ENCODE measurements at regions not wholly inside any gene's neighbourhood (a gene's known extent, or its start where the extent isn't known, plus 50 kb on each side); places are given as distances from the start of the nearest gene placed in this dataset.

GRCh38 chr6:24004062-24004461 is 122.0 kb upstream of the NRSN1 start:
- DNase-seq, result no peak

- DNase-seq, result no peak
Measured at GRCh38 chr6:24004659-24005058, 121.4 kb upstream of the NRSN1 start.

DNA sequence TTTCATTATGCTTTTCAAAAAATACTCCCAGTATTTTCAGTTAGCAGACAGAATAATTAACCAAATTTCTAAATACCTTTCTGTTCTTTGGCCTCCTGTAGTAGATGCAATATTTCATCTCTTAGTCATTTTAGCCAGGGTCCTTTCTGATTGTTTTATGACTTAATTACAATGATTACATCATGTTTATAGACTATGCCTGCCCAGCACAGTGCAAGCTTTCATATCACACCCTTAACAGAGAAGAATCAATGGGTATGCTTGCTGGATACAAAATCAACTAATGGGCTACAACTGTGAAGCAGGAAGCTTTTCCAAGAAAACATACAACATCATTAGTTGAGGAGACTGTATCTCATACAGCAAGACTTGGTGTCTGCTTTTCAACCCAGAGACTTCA is 119.8 kb upstream of the NRSN1 start:
- no peak for DNase-seq

GRCh38 chr6:24009319-24009718 is 116.7 kb upstream of the NRSN1 start:
- DNase-seq, result no peak

DNA sequence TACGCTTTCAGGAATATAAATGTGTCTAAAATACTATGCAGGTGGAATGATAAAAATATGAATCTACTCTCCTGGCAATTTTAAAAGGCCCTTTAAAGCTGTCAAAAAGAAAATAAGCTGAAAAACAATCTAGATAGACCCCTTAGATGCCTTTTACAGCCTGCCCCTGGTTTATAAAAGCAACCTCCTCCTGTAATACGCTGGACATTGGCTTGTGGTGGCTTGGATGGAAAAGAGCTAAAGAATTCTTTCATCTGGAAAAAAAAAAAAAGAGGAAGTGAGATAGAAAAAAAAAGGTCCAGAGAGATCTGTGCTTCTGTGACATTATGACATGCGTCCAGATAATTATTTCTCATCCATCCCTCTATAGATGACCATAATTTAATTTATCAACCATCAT is 115.9 kb upstream of the NRSN1 start:
- no peak for DNase-seq

- DNase-seq, result no peak
Measured at GRCh38 chr6:24016286-24016685, 109.7 kb upstream of the NRSN1 start.

DNA sequence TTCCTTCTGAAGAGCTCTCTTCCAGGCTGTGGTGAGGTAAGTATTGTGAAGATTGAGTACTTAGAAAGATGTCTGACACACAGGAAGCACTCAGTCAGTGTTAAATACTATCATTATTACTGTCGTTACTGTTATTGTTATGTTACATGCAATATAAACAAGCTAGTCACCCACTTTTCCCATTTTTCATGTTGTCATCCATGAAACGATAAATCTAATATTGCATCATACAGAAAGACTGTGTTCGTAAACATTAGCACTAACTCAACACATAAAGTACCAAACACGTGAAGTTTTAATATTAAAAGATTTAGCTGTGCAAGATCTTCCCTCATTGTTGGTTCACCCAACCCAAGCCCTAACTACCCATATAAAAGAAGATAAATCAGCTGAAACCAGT is 109.2 kb upstream of the NRSN1 start:
- no peak for DNase-seq

- no peak for DNase-seq
Measured at GRCh38 chr6:24019393-24019792, 106.6 kb upstream of the NRSN1 start.

GRCh38 chr6:24019830-24020229 is 106.2 kb upstream of the NRSN1 start:
- DNase-seq, result no peak

DNA sequence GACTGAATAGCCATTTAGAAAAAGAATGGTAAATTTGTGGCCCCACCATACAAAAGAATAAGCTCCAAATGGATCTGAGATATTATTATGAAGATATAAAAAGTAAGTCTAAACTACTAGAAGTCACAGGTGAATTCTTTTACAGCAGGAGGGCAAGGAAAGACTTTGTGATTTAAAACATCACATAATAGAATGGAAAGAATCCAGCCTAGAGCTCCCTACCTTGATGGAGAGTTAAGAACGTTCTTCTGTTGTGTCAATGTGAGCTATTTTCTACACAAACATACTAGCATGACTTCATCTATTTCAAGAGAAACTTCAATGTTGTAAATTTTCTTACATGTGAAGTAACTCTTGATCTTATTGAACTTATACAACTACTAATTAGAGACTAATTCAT is 100.0 kb upstream of the NRSN1 start:
- no peak for DNase-seq

DNA sequence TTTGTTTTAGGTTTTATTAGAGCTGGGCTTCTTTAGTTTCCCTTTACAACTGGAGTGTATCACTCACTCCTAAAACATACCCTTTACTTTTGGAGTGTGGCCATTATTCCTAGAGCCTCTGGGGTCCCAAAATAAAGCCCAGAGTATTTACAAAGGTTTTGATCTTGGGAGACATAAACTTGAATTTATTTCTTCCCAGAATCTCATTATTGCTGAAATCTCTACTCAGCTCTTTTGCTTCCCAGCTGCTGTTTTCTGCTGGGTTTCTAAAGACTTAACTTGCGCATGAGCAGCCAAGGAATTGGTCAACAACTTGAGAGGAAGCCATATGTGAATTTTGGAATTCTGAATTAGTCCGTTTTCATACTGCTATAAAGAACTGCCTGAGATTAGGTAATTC is 94.5 kb upstream of the NRSN1 start:
- DNase-seq, result no peak

- DNase-seq, result no peak
Measured at GRCh38 chr6:24032896-24033688, 92.9 kb upstream of the NRSN1 start.

DNA sequence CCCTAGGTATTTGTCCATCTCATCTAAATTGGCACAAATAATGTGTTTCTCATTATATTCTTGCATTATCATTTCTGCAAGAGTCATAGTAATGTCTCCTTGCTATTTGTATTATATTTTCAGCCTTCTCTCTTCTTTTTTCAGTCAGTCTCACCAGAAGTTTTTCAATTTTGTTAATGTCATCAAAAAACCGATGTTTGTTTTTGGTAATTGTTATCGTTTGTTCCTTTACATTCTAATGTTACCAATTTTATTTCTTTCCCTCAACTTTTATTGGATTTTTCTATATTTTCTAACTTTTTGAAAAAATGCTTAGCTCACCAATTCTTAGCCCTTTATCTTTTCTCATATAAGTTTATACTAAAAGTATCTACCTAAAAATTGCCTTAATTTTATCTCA is 82.2 kb upstream of the NRSN1 start:
- no peak for DNase-seq

DNA sequence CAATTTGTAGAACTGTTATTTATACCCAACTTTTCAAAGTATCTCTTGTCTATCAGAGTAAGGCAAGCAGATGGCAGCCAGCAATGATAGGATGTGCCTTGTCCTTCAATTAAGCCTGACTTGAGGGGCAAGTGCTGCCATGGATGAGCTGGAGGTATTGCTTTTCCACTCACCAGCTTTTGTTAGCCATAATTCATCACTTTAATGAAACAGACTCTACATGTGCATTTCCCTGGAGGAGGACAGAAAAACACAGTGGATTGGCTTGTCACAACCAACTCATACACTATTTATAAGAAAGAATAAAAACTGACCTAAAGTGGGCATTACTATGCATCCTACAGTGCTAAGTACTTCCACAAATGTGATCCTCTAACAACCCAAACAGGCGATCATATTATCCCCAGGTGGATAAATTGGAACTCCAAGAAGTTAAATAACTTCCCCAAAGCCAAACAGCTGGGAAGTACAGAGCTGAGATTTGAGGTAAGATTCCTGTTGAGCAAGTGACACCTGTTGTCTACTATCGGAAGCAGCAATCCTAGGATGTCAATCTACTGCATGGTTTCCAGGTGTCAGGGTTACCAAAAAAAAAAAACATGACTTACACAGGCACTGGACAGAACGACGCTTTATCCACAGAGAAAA is 73.9 kb upstream of the NRSN1 start:
- DNase-seq, result no peak

DNA sequence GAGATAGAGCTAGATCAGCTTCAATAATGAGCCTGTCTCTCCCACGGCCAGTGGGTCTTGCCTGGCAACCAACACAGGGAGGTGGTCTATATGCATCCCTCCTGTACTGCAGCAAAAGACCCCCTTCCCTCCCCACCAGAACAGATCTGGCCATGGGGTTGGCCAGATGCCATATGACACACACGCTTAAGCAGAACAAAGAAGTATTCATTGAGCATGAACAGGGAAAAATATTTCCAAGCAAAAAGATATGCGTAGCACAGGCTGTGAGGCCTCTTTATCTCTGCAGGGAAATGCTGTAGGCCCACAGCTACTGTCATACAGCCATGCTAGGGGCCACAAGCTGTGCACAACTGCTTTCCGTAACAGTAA is 73.4 kb upstream of the NRSN1 start:
- no peak for DNase-seq

GRCh38 chr6:24053057-24053456 is 73.0 kb upstream of the NRSN1 start:
- no peak for DNase-seq

GRCh38 chr6:24054388-24054787 is 71.6 kb upstream of the NRSN1 start:
- DNase-seq, result no peak

DNA sequence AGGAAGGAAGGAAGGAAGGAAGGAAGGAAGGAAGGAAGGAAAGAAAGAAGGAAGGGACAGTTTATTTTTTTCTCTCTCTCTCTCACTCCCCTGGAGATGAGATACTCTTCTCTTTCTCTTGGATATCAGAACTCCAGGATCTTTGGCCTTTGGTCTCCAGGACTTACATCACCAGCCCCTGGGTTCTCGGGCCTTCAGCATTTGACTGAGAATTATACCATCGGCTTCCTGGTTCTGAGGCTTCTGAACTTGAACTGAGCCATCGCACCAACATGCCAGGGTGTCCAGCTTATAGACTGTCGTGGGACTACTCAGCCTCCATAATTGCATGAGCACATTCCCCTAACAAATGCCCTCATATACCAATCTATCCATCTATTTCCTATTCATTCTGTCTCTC is 69.4 kb upstream of the NRSN1 start:
- no peak for DNase-seq

- DNase-seq, result no peak
Measured at GRCh38 chr6:24057030-24057429, 69.0 kb upstream of the NRSN1 start.

DNA sequence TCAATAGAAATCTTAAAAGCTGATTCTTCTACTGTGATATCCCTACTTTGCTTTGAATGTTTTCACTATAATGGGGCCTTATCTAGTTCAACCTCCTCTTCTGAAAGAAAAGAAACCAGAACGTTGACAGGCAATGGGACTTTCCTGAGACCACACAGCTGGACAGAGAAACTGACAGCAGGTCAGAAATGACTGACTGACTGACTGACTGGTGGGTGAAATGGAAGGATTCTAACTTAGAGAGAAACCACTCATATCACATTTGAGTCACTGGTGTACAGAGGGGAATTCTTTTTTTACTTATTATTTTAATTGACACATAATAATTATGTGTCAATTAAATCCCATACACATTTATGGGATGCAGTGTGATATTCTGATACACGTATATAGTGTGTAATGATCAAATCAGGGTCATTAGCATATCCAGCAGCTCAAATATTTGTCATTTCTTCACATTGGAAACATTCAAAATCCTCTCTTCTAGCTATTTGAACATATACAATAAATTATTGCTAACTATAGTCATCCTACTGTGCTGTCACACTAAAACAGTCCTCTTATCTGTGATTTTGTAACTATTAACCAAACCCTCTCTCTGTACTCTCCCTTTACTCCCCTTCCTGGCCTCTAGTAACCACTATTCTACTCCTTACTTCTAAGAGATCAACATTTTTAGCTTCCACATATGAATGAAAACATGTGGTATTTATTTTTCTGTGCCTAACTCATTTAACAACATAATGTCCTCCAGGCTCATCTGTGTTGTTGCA is 64.8 kb upstream of the NRSN1 start:
- no peak for DNase-seq

DNA sequence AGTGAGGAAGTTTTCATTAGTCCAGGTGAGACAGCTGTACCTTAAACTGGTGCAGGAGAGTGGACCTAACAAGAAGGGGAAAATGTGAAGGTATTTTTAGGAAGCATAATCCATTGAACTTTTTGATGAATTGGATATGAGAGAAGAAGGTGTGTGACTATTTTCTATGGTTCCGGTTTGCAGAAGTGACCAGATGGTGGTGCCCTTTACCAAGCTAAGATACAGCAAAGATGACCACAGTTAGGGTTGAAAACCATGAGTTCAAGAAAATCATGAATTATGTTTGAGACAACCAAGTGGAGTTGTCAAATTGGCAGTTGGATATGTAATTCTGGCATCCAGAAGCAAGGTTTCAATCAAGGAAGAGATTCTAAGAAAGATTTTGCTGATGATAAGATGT is 61.9 kb upstream of the NRSN1 start:
- no peak for DNase-seq

GRCh38 chr6:24064832-24065231 is 61.2 kb upstream of the NRSN1 start:
- no peak for DNase-seq

GRCh38 chr6:24069526-24069925 is 56.5 kb upstream of the NRSN1 start:
- DNase-seq, result no peak
